Daoy (cell line): ENCODE measurements at regions not wholly inside any gene's neighbourhood (a gene's known extent, or its start where the extent isn't known, plus 50 kb on each side); places are given as distances from the start of the nearest gene placed in this dataset.

Source experiments
- DNase-seq: peaks from one replicate; pipeline ENCODE4 v3.0.0-alpha.2; 2015; ENCODE audit warnings: low read depth

GRCh38 chr1:22264464-22265341, 121.8 kb upstream of the WNT4 start:
- no peak for DNase-seq

- DNase-seq, result no peak
Observed at GRCh38 chr1:22266141-22266540, 123.2 kb upstream of the WNT4 start.

GRCh38 chr1:22267413-22268175, 124.7 kb upstream of the WNT4 start:
- no peak for DNase-seq

- DNase-seq, result no peak
Observed at GRCh38 chr1:22268327-22268726, 125.4 kb upstream of the WNT4 start.

GRCh38 chr1:22271847-22272801, 129.2 kb upstream of the WNT4 start:
- no peak for DNase-seq

- no peak for DNase-seq
Observed at GRCh38 chr1:22273686-22274681, 131.1 kb upstream of the WNT4 start.

GRCh38 chr1:22275167-22275566, 132.3 kb upstream of the WNT4 start:
- no peak for DNase-seq

- peak; percentile 69 for DNase-seq
Observed at GRCh38 chr1:22275626-22276395, 132.9 kb upstream of the WNT4 start.

GRCh38 chr1:22276396-22276748, 133.5 kb upstream of the WNT4 start:
- no peak for DNase-seq

- DNase-seq, result no peak
Observed at GRCh38 chr1:22277662-22278061, 134.8 kb upstream of the WNT4 start.

- no peak for DNase-seq
Observed at GRCh38 chr1:22279735-22280134, 136.8 kb upstream of the WNT4 start.

GRCh38 chr1:22280526-22280925, 137.6 kb upstream of the WNT4 start:
- no peak for DNase-seq

- no peak for DNase-seq
Observed at GRCh38 chr1:22281521-22282363, 138.8 kb upstream of the WNT4 start.

- no peak for DNase-seq
Observed at GRCh38 chr1:22282364-22282995, 139.6 kb upstream of the WNT4 start.

GRCh38 chr1:22283596-22283995, 140.7 kb upstream of the WNT4 start:
- no peak for DNase-seq

- no peak for DNase-seq
Observed at GRCh38 chr1:22284236-22284635, 141.3 kb upstream of the WNT4 start.

- DNase-seq, result no peak
Observed at GRCh38 chr1:22284906-22285548, 142.1 kb upstream of the WNT4 start.
